AG09319 (cell line): ENCODE measurements at regions not wholly inside any gene's neighbourhood (a gene's known extent, or its start where the extent isn't known, plus 50 kb on each side); places are given as distances from the start of the nearest gene placed in this dataset.

Experiments used
- DNase-seq: peaks from one replicate; pipeline ENCODE4 v3.0.0-alpha.2; 2010; ENCODE audit warnings: low read depth; ENCODE audit errors: extremely low read depth
- TF ChIP-seq, protein P1 (sequence below): IDR thresholded peaks from 2 replicates; pipeline ENCODE4 v1.5.1; 2011; ENCODE audit warnings: low read depth, mild to moderate bottlenecking, inconsistent platforms, low read length, moderate library complexity

DNA sequence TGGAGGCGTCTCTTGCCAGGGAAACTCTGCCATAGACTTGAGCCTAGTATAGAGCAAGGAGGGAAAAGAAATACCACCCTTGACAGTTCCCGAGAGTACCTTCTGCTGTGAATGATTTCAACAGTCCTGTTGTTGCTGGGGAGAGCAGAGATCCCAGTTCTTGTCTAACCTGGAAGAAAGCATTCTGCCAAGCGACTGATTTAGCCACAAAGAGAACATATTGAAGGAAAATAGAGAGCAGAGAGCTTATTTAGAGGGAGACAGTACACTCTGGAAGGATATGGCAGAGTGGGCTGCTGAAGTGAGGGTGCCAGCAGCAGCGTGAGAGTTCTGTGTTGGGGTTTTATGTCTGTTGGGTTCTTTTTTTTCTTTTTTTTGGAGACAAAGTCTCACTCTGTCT is 966.9 kb upstream of the TMEM132C start:
- DNase-seq: no peak
- TF ChIP-seq, protein P1, sequence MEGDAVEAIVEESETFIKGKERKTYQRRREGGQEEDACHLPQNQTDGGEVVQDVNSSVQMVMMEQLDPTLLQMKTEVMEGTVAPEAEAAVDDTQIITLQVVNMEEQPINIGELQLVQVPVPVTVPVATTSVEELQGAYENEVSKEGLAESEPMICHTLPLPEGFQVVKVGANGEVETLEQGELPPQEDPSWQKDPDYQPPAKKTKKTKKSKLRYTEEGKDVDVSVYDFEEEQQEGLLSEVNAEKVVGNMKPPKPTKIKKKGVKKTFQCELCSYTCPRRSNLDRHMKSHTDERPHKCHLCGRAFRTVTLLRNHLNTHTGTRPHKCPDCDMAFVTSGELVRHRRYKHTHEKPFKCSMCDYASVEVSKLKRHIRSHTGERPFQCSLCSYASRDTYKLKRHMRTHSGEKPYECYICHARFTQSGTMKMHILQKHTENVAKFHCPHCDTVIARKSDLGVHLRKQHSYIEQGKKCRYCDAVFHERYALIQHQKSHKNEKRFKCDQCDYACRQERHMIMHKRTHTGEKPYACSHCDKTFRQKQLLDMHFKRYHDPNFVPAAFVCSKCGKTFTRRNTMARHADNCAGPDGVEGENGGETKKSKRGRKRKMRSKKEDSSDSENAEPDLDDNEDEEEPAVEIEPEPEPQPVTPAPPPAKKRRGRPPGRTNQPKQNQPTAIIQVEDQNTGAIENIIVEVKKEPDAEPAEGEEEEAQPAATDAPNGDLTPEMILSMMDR: no peak

DNA sequence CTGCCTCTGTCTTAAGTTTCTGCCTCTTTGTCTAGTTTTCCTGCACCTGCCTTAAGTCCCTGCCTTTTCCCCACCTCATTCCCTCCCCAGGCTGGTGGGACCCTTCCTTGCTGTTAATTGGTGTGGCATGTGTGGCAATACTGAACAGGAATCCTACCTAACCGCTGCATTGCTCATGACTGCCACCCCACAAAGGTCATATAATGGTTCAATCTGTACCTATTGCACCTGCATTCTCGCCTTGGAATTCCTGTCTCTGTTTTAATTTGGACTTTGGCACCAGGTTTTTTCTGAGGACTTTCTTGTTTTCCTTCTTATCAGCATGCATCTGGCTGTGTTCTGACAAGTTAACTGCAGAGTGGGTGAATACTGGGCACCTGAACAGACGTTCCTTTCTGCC is 966.2 kb upstream of the TMEM132C start:
- DNase-seq: no peak
- TF ChIP-seq, protein P1: no peak

DNA sequence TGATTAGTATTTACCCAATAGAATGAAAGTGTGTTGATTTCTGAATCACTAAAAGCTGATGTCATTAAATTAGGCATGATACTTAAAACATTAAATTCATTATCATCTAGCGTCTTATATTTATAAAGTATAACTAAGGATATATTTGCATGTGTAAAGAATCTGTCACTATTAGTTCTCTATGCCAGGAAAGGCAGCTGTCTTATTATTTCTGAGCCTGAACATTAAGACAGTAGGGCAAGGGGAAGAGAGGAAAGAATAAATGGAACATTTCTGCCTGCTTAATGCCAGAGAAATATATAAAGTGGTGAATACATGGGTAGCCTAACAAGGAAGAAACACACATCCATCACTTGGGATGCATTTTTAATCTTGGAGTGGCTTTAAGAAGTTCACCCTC is 965.1 kb upstream of the TMEM132C start:
- DNase-seq: no peak
- TF ChIP-seq, protein P1: no peak

DNA sequence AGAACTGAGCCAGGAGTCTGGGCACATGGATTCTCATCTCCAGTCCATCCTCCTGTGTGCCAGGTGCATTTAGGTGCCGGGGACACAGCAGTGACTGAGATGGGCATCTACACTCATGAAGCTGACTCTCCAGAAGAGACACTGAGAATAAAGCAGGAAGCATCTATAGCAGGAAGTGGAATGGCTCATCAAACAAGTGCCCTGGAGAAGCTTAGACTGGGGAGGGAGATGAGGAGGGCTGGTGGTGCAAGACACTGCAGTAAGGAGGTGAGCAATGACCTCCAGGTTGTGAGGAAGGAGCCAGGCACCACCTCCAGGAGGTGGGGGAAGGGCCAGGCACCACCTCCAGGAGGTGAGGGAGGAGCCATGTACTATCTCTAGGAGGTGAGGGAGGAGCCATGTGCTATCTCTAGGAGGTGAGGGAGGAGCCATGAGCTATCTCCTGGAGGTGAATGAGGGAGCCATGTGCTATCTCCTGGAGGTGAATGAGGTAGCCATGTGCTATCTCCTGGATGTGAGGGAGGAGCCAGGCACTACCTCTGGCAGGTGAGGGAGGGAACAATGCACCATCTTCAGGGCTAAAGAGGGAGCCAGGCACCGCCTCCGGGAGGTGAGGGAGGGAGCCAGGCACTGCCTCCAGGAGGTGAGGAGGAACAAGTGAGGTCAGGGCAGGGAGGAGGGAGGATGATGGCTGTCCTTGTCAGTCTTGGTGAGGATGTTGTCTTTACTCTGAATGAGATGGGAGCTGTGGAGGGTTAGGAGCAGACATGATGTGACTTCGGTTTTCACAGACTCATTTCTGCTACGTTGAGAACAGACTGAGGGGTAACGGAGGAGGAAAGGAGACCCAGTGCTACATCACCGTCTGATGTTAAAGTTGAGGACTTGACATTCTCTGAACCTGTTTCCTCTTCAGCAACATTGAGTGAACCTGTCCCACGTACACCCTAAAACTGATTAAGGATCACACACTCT is 961.9 kb upstream of the TMEM132C start:
- DNase-seq: no peak
- TF ChIP-seq, protein P1: no peak

DNA sequence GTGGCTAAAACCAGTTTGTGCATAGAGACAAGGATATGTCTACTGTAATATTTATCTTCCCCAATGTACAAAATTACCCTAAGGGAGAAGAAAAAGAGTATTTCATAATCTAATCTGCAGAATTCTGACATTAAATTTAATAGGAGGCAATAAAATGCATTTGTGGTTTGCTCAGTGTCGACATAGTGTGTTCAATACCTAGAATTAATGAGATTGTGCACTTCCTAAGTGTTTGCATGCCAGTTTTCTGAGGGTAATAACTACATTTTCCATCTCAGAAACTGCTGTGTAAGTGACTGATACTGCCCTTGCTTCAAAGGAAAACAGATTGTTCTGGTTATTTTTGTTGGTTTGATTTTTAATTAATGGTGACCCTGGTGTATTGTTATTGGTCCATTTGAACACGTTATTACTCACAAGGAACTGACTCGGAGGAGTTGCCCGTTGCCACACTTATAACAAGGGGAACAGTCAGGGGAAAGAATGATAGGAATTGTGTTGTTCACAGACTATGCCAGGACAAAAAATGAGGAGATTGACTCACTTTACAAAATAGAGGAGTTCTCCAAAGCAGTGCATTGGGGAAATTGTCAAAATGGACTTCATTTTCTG is 960.3 kb upstream of the TMEM132C start:
- peak; percentile 16 for DNase-seq
- TF ChIP-seq, protein P1: no peak

DNA sequence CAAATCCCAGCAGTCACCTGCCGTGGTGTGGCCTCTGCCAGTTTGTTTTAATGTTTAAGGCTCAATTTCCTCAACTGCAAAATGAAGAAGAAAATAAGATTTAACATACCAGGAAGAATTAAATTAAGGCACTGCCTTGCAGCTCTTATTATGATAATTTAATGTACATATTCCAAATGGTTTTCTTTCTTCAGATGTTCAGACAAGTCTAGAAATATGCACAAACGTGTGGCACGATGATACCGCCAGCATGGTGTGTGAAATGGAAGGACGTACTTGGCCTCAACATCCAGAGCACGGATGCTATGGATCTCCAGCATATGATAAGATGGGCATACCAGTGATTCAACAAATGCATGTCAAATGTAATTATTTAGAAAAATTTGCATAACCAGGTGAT is 959.4 kb upstream of the TMEM132C start:
- no peak for DNase-seq
- TF ChIP-seq, protein P1: no peak

DNA sequence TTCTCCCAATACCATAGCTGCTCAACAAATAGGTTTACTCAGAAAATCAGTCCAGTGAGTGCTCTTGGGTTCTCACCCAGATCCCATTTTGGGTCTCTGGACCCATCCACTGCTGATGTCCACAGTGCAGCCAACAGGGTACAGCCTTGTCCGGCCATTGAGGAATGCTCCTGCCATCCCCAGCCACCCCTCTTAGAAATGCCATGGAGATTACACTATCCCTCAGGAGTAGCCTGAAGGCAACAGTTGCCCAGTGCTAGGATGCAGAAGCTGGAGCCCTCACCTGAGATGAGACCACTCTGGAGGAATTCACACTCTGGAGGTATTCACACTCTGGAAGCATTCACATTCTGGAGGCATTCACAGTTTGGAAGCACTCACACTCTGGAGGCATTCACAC is 958.8 kb upstream of the TMEM132C start:
- TF ChIP-seq, protein P1: no peak
- DNase-seq: no peak
